ENCODE measurements at regions not wholly inside any gene's neighbourhood (a gene's known extent, or its start where the extent isn't known, plus 50 kb on each side); places are given as distances from the start of the nearest gene placed in this dataset.

DNA sequence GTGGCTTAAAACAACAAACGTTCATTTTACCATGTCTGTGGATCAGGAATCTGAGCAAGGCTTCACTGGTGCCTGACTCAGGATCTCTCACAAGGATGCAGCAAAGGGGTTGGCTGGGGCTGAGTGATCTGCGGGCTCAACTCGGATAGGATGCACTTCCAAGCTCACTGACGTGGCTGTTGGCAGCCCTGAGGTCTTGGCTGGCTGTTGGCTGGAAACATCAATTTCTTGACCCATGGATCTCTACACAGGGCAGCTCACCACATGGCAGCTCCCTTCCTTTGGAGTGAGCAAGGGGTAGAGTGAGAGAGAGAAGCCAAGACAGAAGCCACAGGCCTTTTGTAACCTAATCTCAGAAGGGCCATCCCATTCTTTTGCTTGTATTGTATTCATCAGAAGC, 202.1 kb downstream of the NXNL2 start:
- DNase-seq = no peak
- H3K4me1 ChIP-seq (ENCODE audit: control insufficient read depth in 1 of 2, insufficient read depth in 2 of 2, low read length in 2 of 2) = peaks cover 3 to 4% of the 10 kb centered on the region in 2 experiments
- no peak overlapping the region for H3K23ac ChIP-seq (ENCODE audit: low read length)
- no peaks in the 10 kb centered on the region for H3K79me1 ChIP-seq (ENCODE audit: low read length)
- H2AK5ac ChIP-seq (ENCODE audit: low read length) = no peak overlapping the region
- no peak overlapping the region for H3K4ac ChIP-seq (ENCODE audit: low read depth, low read length)
- no peak overlapping the region for H2BK5ac ChIP-seq (ENCODE audit: low read depth, low read length, poor library complexity)
- no peak overlapping the region for H3K27ac ChIP-seq (ENCODE audit: low read depth, low read length)
- no peak overlapping the region for H3K14ac ChIP-seq (ENCODE audit: low read length)
- no CpG with 5 or more reads among the region's 4 CpGs for whole genome bisulfite sequencing (ENCODE audit: extremely low coverage, insufficient coverage, insufficient read length)
- H4K91ac ChIP-seq (ENCODE audit: low read depth, low read length) = no peak overlapping the region
- no peak overlapping the region for H2BK12ac ChIP-seq (ENCODE audit: low read length)
- H3K18ac ChIP-seq (ENCODE audit: low read length) = no peak overlapping the region
- no peak overlapping the region for H4K12ac ChIP-seq (ENCODE audit: low read depth, low read length)
- H3K9me3 ChIP-seq (ENCODE audit: insufficient read depth, low read depth, low read length) = peaks cover 6% of the 10 kb centered on the region
- no peak overlapping the region for H3K4me2 ChIP-seq (ENCODE audit: low read length)
- no peak overlapping the region for H3K9ac ChIP-seq (ENCODE audit: low read length)
- no peaks in the 10 kb centered on the region for H3K27me3 ChIP-seq (ENCODE audit: insufficient read depth, low read length)
- no peaks in the 10 kb centered on the region for H3K79me2 ChIP-seq (ENCODE audit: control insufficient read depth, insufficient read depth, low read length, poor library complexity)
- H4K8ac ChIP-seq (ENCODE audit: low read depth, low read length) = no peak overlapping the region
- H3K36me3 ChIP-seq (ENCODE audit: control insufficient read depth in 1 of 2, insufficient read depth in 2 of 2, low read length in 2 of 2) = no peaks in the 10 kb centered on the region
- no peak overlapping the region for H2AFZ ChIP-seq (ENCODE audit: insufficient read depth, low read length, poor library complexity)
- no peak overlapping the region for H3K4me3 ChIP-seq (ENCODE audit: low read depth, low read length)
- H2BK120ac ChIP-seq (ENCODE audit: insufficient read depth, low read length, poor library complexity) = no peak overlapping the region

DNA sequence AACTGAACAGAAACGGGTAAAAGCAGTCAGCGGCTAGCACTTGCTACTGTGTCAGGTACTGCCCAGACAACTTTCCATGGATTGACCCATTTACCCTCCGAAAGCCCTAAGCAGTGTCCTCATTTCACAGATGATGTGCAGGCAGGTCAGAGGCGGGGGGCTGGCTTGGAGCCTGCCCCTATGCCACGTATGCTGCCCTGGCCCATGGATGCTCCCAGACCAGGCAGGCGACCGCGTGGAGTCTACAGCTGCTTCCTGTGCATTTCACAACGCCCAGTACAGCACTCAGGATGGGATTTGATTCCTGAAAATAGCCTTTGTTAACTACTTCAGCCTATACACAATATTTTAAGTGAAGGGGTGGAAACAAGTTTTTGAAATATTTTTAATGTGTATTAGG, 202.9 kb downstream of the NXNL2 start:
- H3K9ac ChIP-seq (ENCODE audit: low read length) = no peak overlapping the region
- no peaks in the 10 kb centered on the region for H3K27me3 ChIP-seq (ENCODE audit: insufficient read depth, low read length)
- H4K91ac ChIP-seq (ENCODE audit: low read depth, low read length) = no peak overlapping the region
- H3K14ac ChIP-seq (ENCODE audit: low read length) = no peak overlapping the region
- no peak overlapping the region for H3K27ac ChIP-seq (ENCODE audit: low read depth, low read length)
- no peak overlapping the region for H2BK5ac ChIP-seq (ENCODE audit: low read depth, low read length, poor library complexity)
- peak overlapping the region; percentile 6 for H2BK12ac ChIP-seq (ENCODE audit: low read length)
- no peak for DNase-seq
- H3K4me3 ChIP-seq (ENCODE audit: low read depth, low read length) = no peak overlapping the region
- H3K79me1 ChIP-seq (ENCODE audit: low read length) = peaks cover 4% of the 10 kb centered on the region
- H3K18ac ChIP-seq (ENCODE audit: low read length) = no peak overlapping the region
- H2AFZ ChIP-seq (ENCODE audit: insufficient read depth, low read length, poor library complexity) = no peak overlapping the region
- no peak overlapping the region for H4K12ac ChIP-seq (ENCODE audit: low read depth, low read length)
- H3K23ac ChIP-seq (ENCODE audit: low read length) = no peak overlapping the region
- no CpG with 5 or more reads among the region's 9 CpGs for WGBS (ENCODE audit: extremely low coverage, insufficient coverage, insufficient read length)
- no peaks in the 10 kb centered on the region for H3K79me2 ChIP-seq (ENCODE audit: control insufficient read depth, insufficient read depth, low read length, poor library complexity)
- peaks cover 6% of the 10 kb centered on the region for H3K9me3 ChIP-seq (ENCODE audit: insufficient read depth, low read depth, low read length)
- no peak overlapping the region for H2BK120ac ChIP-seq (ENCODE audit: insufficient read depth, low read length, poor library complexity)
- no peak overlapping the region for H4K8ac ChIP-seq (ENCODE audit: low read depth, low read length)
- no peak overlapping the region for H3K4ac ChIP-seq (ENCODE audit: low read depth, low read length)
- H3K4me1 ChIP-seq (ENCODE audit: control insufficient read depth in 1 of 2, insufficient read depth in 2 of 2, low read length in 2 of 2) = peaks cover 3 to 4% of the 10 kb centered on the region in 2 experiments
- no peaks in the 10 kb centered on the region for H3K36me3 ChIP-seq (ENCODE audit: control insufficient read depth in 1 of 2, insufficient read depth in 2 of 2, low read length in 2 of 2)
- no peak overlapping the region for H2AK5ac ChIP-seq (ENCODE audit: low read length)
- H3K4me2 ChIP-seq (ENCODE audit: low read length) = no peak overlapping the region

DNA sequence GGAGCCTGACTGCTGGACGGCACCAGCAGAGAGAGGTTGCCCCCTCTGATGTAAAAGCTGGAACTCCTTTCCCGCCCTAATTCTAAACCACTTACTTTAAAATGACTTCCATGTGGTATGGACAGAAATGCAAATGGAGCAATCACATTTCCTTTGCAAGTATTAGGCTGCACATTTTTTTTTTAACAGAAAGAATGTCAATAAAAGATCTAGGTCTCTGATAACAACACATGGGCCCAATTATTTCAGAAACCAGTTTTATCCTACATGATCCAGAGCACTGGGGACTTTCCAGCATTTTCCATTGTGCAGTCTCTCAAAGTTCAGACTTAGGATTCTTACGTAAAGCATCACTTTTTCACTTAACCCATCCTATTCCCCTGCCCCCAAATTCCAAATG, 203.7 kb downstream of the NXNL2 start:
- H3K9ac ChIP-seq (ENCODE audit: low read length) = no peak overlapping the region
- H3K27me3 ChIP-seq (ENCODE audit: insufficient read depth, low read length) = no peaks in the 10 kb centered on the region
- WGBS (ENCODE audit: extremely low coverage, insufficient coverage, insufficient read length) = no CpG with 5 or more reads among the region's 3 CpGs
- H3K27ac ChIP-seq (ENCODE audit: low read depth, low read length) = no peak overlapping the region
- no peak overlapping the region for H3K4me2 ChIP-seq (ENCODE audit: low read length)
- peaks cover 6% of the 10 kb centered on the region for H3K9me3 ChIP-seq (ENCODE audit: insufficient read depth, low read depth, low read length)
- no peak overlapping the region for H3K14ac ChIP-seq (ENCODE audit: low read length)
- H3K79me2 ChIP-seq (ENCODE audit: control insufficient read depth, insufficient read depth, low read length, poor library complexity) = no peaks in the 10 kb centered on the region
- H3K18ac ChIP-seq (ENCODE audit: low read length) = no peak overlapping the region
- no peak overlapping the region for H3K23ac ChIP-seq (ENCODE audit: low read length)
- no peak overlapping the region for H2BK5ac ChIP-seq (ENCODE audit: low read depth, low read length, poor library complexity)
- peak in 1 of 2 donors; percentile 5 for DNase-seq
- H2AK5ac ChIP-seq (ENCODE audit: low read length) = no peak overlapping the region
- no peak overlapping the region for H3K4me3 ChIP-seq (ENCODE audit: low read depth, low read length)
- no peaks in the 10 kb centered on the region for H3K36me3 ChIP-seq (ENCODE audit: control insufficient read depth in 1 of 2, insufficient read depth in 2 of 2, low read length in 2 of 2)
- H4K8ac ChIP-seq (ENCODE audit: low read depth, low read length) = no peak overlapping the region
- H2BK120ac ChIP-seq (ENCODE audit: insufficient read depth, low read length, poor library complexity) = no peak overlapping the region
- no peak overlapping the region for H2BK12ac ChIP-seq (ENCODE audit: low read length)
- H2AFZ ChIP-seq (ENCODE audit: insufficient read depth, low read length, poor library complexity) = no peak overlapping the region
- no peak overlapping the region for H4K12ac ChIP-seq (ENCODE audit: low read depth, low read length)
- H3K4me1 ChIP-seq (ENCODE audit: control insufficient read depth in 1 of 2, insufficient read depth in 2 of 2, low read length in 2 of 2) = peaks cover 1 to 2% of the 10 kb centered on the region in 2 experiments
- no peak overlapping the region for H3K4ac ChIP-seq (ENCODE audit: low read depth, low read length)
- no peak overlapping the region for H4K91ac ChIP-seq (ENCODE audit: low read depth, low read length)
- peaks cover 4% of the 10 kb centered on the region for H3K79me1 ChIP-seq (ENCODE audit: low read length)

DNA sequence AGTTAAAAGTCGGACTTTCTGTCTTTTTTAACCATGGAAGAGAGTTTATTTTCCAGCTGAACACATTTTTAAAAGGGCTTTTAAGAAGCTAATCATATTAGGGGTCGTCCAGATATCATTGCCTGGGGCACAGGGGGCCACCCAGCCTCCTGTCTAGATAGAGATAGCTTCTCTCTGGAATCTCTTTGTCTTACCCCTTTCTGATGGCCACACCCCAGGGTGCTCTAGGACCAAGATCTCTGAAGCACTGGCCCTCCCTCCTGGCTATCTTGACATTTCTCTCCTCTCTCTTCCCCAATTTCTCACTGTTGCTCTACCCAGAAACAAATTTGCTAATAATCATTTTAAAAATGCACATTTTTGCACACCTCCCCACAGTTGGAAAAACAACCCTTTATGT, 204.4 kb downstream of the NXNL2 start:
- Histone ChIP-seq H4K91ac (ENCODE audit: low read depth, low read length) (no peak overlapping the region), H2BK120ac (ENCODE audit: insufficient read depth, low read length, poor library complexity) (no peak overlapping the region), H2AK5ac (ENCODE audit: low read length) (no peak overlapping the region), H4K8ac (ENCODE audit: low read depth, low read length) (no peak overlapping the region), H4K12ac (ENCODE audit: low read depth, low read length) (no peak overlapping the region), H3K9ac (ENCODE audit: low read length) (no peak overlapping the region), H3K36me3 (ENCODE audit: control insufficient read depth in 1 of 2, insufficient read depth in 2 of 2, low read length in 2 of 2) (no peaks in the 10 kb centered on the region), H3K27me3 (ENCODE audit: insufficient read depth, low read length) (no peaks in the 10 kb centered on the region), H3K4me2 (ENCODE audit: low read length) (no peak overlapping the region), H3K14ac (ENCODE audit: low read length) (no peak overlapping the region), H2BK12ac (ENCODE audit: low read length) (no peak overlapping the region), H3K4ac (ENCODE audit: low read depth, low read length) (no peak overlapping the region), H3K4me3 (ENCODE audit: low read depth, low read length) (no peak overlapping the region), H2AFZ (ENCODE audit: insufficient read depth, low read length, poor library complexity) (no peak overlapping the region), H3K9me3 (ENCODE audit: insufficient read depth, low read depth, low read length) (peaks cover 6% of the 10 kb centered on the region), H3K4me1 (ENCODE audit: control insufficient read depth in 1 of 2, insufficient read depth in 2 of 2, low read length in 2 of 2) (peaks cover 0 to 3% of the 10 kb centered on the region in 2 experiments), H3K79me1 (ENCODE audit: low read length) (peaks cover 8% of the 10 kb centered on the region), H3K27ac (ENCODE audit: low read depth, low read length) (no peak overlapping the region), H3K79me2 (ENCODE audit: control insufficient read depth, insufficient read depth, low read length, poor library complexity) (no peaks in the 10 kb centered on the region), H3K18ac (ENCODE audit: low read length) (no peak overlapping the region), H2BK5ac (ENCODE audit: low read depth, low read length, poor library complexity) (no peak overlapping the region), H3K23ac (ENCODE audit: low read length) (no peak overlapping the region)
- no peak for DNase-seq
- no CpG with 5 or more reads among the region's 2 CpGs for WGBS (ENCODE audit: extremely low coverage, insufficient coverage, insufficient read length)

All from trophoblast cell (in vitro differentiated cells and primary cell).